GM21717 (cell line): ENCODE measurements at regions not wholly inside any gene's neighbourhood (a gene's known extent, or its start where the extent isn't known, plus 50 kb on each side); places are given as distances from the start of the nearest gene placed in this dataset.
"Not testable (repeated sequence)": the region's sequence is repeated elsewhere in the genome, so short reads cannot be mapped to it uniquely, and the experiment has no call there.

ENCODE experiments used
- ATAC-seq: cut with Tn5 transposase; IDR thresholded peaks from one replicate; pipeline ENCODE4 v1.9.1; 2021; ENCODE audit warnings: mild to moderate bottlenecking, moderate library complexity; ENCODE audit not compliant: unreplicated experiment

DNA sequence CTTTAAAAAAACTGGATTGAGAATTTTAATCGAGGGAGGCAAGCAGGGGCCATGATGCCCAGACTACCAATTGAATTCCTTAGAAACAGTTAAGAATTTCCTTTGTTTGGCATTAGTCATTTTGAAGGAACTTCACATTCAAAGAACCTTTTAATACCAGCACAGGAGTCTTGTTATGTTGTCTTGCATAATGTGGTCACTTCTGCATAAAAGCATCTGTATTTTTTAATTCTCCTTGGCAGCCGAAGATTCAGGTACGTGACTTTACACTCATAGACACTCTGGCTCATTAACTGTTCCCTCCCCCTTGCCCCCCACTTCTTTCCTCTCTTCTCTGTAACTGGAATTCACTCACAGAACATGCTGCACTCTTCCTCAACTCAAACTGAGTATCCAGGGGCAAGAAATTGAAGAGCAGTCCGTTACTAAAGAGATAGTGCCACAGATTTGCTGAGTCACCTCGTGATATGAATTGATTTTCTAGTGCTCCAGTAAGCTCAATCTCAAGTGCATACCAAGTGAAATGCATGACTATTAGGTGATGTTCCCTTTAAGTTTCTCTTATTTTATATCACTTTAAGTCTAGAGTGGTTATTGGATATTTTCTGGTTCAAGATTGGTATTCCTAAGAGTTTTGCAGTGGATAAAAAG lies 572.2 kb upstream of the SOX9 start:
- no peak for ATAC-seq

DNA sequence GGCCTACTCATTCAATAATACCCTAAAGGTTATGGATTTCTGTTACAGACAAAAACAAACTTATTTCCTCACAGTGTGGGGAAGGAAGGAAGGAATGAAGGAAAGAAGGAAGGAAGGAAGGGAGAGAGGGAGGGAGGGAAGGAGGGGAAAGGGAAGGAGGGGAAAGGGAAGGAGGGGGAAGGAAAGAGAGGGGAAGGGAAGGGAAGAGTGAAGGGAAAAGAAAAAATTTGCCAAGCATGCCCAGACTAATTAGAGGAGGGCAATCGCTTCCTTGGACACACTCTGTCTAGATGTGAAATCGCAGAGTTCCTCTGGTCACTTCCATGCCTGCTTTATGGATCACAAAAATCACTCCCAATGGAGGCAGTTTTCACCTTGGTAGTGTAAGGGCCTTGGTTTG lies 570.1 kb upstream of the SOX9 start:
- no peak for ATAC-seq

DNA sequence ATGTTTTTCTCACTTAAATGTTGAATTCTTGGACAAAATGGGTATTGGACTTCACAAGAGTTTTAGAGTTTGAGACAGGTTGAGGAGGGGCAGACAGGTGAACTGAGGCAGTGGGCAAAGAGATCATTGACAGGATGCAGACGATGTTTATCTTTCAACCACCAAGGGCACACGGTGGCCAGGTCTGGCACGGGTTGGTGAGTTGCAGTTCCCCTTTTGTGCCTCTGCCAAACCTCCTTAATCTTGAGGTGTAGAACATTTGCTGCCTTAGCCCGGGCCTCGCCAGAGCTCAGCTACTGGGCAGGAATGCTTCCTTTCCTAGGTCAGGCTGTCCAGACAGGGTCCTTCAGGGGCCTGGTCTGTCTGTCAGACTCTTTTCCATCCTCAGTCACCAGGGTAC lies 567.4 kb upstream of the SOX9 start:
- ATAC-seq: no peak

DNA sequence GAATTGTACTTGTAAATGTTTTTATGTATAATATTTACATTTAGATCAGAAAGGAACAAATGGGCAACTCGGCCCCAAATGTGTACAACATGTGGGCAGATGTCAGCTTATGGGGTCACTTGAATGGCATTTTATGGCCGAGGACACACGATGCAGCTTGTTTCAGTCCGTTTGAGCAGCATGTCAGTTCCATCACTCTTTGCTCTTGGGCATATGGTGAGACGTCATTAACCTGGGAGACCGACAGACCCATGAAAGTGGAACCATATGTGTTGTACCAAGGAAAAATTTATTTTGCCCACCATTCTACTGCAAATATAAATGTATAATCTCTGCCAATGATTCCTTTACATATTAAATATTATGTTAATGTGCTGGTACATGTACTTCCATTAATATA lies 561.9 kb upstream of the SOX9 start:
- ATAC-seq: no peak

DNA sequence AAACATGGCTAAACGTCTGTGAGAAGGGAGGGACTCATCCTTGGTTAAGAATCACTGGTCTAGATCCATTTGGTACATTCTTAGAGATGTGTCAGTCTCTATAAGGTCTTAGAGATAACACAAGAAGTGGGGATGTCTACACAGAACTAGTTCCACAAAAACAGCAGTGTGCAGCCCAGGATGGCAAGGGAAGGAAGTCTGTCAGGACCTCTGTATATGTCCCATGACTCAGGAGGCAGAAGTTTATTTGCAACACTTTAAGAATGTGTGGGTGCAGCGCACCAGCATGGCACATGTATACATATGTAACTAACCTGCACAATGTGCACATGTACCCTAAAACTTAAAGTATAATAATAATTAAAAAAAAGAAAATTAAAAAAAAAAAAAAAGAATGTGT lies 548.5 kb upstream of the SOX9 start:
- no peak for ATAC-seq

DNA sequence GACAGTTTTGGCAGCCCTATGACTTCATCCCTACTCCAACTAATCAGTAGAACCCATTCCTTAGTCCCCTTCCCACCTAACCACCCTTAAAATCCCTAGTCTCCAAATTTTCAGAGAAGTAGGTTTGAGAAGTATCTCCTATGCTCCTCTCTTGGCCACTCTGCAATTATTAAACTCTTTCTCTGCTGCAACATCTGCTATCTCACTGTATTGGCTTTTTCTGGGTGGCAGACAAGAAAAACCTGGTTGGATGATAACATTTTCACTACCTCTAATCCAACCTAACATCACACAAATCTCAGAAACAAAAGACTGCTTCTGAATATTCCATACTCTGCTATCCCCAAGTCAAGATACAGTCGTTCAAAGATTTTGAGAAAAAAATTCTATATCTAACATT lies 542.4 kb upstream of the SOX9 start:
- no peak for ATAC-seq

DNA sequence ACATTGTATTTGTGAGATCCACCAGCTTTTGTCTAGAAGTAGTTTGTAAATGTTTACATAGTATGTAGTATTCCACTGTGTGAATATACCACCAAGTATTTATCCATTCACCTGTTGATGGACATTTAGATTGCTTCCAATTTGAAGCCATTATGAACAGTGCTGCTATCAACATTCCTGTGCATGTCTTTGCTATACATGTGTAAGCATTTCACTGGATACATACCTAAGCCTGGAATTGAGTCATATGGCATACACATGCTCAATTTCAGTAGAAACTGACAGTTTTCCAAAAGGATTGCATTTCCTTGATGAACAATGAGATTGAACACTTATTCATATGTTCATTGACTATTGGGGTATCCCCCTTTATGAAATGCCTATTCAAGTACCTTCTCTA lies 540.6 kb upstream of the SOX9 start:
- ATAC-seq: no peak

DNA sequence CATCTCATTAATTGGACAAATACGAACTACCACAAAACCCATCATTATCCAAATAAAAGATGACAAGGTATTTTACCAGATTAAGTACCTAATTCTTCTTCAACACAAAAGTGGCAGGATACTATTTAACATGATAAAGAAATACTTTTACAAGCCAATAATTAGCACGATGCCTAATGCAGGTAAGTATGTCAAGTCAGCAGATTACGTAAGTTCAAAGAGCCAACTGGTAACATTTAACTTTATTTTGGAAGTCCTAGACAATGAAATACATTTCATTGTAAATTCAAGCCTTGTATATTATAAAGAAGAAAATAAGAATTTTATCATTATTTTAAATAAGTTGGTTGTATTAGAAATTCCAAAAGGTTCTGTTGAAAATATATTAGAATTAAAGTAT lies 535.3 kb upstream of the SOX9 start:
- ATAC-seq: no peak

DNA sequence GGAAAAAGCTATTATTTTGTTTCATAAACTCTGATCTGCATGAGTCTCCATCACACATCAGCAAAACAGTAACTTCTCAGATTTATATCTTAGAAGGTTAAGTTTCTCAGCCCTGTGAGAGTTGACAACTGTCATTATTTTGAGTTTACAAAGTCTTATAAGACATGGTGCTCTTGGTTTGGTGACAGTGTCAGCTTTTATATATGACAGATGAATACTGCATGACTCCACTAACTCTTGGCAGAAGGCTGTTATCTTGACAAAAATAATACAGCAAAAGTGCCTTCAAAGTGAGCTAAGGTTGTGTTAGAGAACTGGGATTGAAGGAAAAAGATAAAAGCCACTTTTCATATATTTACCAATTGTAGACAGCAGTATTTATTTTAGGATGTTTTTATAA lies 528.4 kb upstream of the SOX9 start:
- no peak for ATAC-seq

DNA sequence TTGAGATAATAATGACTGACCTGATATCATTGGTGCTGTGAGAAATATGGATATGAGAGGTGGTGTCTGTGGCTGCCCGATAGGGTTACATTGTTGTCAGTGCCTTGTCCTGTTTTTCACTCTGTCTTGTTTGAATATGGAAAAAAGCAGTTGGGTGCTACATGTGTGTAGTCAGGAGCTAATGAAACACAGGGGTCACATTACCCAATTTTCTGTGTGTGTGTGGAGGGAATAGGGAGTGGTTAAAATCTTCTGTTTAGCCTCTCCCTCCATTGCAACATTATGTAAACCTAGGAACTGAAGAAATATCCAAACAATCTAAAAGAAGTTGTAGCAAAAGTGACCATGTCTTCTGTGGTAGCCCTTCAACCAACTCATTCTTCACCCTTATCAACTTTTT lies 527.7 kb upstream of the SOX9 start:
- ATAC-seq: no peak

DNA sequence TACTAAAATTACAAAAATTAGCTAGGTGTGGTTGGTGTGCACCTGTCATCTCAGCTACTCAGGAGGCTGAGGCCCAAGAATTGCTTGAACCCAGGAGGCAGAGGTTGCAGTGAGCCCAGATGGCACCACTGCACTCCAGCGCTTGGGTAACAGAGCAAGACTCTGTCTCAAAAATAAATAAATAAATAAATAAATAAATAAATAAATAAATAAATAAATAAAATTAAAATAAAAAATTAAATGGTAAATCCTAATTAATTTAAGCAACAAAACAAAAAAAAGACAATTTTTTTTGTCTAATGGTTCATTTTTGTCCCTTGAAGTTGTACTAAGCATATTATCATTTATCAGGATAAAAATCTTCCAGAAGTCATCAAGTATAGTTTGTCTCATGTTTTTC lies 521.2 kb upstream of the SOX9 start:
- not testable (repeated sequence) for ATAC-seq

DNA sequence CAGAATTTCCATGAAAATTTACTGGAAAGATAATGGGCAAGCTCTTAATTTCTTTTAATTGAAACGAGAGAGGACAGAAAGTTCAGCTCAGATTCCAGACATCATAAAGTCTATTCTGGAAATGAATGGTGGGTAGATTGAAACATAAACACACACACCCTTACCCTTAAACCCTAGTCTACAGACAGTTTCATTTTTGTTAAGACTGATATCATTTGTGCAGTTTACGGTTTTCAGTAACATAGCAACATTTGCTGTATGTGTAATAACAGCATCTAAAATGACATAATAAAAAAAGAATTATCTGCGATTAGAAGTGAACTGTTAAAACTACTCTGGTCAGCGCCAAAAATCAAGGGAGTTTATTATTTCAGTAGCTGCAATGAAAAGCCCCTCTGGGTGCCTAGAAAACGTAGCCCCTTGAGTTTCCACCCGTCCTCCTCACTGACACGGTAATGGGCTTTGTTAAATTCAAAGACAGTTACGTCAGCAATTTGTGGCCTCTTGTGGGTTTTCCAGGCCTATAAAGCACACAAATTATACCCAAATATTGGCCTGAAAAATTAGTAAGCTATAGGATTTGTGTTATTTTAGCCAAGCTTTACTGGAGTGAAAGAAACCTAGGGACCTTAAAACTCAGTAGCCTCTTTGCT lies 520.6 kb upstream of the SOX9 start:
- ATAC-seq: no peak

DNA sequence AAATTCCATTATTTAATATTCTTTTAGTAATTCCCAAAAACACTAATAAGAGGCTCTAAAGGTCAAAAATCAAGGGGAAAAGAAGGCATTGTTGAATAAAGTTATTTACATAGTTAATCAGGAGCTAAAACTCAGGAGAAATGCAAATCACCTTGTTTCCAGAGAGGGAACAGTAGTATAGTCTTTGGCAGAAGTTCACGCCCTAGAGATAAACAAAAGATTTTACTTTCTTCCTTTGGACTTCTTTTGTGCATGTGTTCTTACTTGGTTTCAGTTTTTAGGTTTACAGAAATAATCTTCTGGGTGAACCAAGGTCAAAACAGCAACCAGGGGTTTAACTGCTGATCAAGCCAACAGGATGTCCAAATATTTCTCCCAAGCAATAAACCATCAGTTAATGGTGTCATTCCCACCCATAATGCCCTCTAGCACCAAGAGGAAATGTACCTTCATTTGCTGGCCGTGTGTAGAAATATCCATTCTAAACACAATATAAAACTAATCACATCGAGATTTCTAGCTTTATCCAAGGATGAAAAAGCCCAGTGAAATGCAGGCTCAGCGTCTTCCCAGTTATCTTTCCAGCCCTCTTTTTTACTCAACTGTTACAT lies 518.8 kb upstream of the SOX9 start:
- ATAC-seq: no peak

DNA sequence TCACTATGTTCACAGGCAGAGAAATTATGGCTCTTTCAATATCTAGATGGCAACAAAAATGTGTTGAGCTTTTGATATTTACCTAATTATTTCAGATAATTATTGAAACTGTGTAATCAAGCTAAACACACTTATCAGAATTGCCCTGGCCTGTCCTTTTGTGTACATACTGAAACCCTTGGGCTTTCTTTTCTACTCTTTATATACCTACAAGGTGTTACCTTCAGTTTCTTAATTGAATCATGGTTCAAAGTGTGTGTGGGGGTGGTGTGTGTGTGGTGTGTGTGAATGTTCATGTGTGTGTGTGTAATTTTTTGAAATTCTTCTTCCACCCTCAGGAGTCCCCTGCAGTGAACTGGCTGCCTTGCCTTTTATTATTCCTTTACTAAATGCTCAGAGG lies 506.8 kb upstream of the SOX9 start:
- no peak for ATAC-seq

DNA sequence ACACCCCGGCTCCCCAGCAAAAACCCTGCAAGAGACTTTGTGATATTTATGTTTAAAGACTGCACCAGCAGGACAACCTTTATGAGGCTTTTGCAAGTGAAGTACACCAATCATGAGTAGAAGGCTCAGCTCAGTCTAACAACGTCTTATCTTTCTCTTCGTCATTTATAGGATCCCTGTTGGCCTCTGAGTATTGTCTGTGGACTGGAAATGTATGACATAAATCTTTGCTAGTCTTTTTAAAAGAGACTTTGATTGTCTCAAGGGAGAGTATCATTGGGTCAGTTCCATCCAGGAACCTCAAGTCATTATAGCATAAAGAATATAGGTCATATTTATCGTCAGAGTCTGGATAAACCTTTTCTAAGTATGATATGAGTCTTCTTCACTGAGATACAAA lies 505.0 kb upstream of the SOX9 start:
- no peak for ATAC-seq

DNA sequence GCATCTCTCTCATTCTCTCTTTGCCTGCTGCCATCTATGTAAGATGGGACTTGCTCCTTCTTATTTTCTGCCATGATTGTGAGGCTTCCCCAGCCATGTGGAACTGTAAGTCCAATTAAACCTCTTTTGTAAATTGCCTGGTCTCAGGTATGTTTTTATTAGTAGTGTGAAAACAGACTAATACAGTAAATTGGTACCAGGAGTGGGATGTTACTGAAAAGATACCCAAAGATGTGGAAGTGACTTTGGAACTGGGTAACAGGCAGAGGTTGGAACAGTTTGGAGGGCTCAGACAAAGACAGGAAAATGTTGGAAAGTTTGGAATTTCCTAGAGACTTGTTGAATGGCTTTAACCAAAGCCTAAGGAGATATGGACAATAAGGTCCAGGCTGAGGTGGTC lies 503.1 kb upstream of the SOX9 start:
- not testable (repeated sequence) for ATAC-seq

DNA sequence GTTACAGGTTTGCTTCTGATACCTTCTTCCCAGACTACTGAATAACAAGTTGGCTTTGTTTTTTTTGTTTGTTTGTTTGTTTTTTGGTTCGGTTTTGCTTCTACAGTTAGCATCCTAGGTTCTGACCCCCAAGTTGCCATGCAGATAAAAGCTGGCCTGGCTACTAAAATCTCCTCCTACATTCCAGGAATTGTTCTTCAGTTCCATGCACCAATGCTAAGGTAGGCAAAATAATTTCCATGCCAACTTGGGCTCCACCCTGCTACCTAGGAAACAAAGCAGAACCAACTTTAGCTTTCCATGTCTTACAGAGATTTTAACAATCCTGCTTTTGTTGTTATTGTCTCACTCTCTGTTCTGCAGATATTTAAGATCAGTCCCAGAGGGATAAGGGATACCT lies 495.5 kb upstream of the SOX9 start:
- no peak for ATAC-seq

DNA sequence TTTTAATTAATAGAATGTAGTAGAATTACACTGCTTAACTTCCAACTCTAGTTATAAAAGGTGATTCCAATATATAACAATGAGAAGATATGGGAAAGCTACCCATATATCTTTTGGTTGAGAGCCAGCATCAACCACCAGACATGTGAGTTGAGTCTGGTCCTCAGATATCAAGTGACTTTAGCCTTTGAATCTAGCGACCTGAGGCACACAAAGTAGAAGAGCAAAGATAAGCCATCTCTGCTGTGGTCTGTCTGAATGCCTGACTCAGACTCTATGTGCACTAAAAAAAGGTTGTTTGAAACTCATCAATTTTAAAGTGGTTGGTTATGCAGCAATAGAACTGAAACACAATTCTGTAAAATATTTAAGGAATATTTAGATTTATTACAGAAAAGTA lies 492.5 kb upstream of the SOX9 start:
- ATAC-seq: no peak

DNA sequence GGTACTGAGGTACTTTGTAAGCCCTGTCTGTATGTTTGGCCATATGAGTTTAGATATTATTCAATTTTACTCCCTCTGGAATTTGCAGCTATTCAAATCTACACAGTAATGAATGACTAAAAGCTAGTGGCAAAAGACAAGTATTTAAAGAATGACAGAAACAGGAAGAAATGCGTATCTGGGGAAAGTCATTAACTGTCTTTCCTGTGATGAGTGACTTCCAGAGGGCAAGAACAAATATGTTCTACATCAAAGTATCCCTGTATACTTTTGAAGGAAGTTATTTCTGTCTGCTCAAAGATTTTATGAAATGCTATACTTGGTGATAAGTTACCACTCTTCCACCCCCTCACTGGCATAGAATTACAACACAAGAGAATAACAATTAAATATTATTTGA lies 489.3 kb upstream of the SOX9 start:
- ATAC-seq: no peak

DNA sequence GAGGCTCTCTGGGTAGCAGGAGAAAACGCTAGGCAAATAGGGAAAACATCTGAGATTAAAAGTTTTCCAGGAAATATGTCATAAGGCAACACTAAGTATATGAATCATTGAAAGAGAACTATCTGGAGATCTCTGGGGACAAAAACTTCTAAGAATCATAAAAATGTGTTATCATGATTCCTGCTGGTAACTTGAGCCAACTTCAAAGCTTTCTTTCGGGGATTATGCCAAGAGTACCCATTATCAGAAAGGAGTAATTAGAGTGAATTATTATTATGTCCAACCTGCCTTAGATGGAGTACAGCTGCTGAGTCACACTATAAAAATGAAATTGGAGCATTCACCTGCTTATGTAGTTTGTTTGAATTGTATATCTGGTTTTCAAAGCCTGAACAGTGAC lies 488.5 kb upstream of the SOX9 start:
- no peak for ATAC-seq

DNA sequence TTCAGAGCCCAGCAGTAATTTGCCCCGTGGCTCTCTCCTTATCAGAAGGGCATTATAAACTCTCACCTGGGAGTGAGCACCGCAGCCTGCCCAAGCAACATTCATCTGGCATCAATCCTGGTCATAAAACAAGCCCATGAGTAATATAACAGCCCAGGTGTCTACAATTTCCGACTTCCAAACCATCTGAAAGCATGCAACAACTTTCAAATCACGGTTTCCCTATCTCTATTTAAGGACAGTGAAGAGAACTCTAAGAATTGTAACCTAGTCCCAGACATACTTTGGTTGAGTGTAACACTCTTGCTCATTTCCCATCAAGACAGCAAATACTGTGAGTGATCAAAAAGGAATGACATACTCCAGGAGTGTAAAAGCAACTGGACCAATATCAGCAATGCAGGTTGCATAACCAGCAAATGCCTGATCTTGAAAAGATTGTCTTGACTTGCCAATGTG lies 487.4 kb upstream of the SOX9 start:
- no peak for ATAC-seq

DNA sequence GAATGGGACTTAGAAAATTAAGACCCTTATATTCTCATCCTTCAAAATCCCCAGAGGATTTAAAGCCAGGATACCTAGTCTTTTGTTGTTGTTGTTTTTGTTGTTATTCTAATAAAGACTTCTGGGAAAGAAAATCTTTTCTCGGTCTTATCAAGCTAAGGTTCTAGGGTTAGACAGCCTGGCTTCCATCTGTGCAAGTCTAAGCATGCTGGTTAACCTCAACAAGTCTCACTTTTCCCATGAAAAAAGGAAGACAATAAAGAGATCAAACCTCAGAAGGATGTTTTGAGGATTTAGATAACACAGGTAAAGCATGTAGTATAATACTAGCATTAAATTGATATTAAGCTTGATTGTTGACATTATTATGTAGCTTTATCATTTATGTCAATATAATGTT lies 486.4 kb upstream of the SOX9 start:
- ATAC-seq: no peak

DNA sequence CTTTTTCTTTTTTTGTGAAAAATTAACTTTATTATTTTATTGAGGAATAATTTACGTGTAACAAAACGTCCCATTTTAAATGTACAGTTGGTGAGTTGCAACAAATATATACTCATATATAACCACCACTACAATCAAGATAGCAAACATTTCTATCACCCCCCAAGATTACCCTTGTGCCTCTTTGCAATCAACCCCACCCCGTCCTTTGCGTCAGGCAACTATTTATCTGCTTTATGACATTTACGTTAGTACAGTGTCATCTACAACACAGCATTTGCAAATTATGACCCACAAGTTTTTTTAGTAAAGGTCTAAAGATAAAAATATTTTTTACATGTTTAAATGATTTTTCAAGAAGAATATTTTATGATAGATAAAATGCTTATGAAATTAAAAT lies 485.6 kb upstream of the SOX9 start:
- ATAC-seq: no peak
